BLaER1 (cell line): ENCODE measurements at regions not wholly inside any gene's neighbourhood (a gene's known extent, or its start where the extent isn't known, plus 50 kb on each side); places are given as distances from the start of the nearest gene placed in this dataset.
"Not testable (repeated sequence)": the region's sequence is repeated elsewhere in the genome, so short reads cannot be mapped to it uniquely, and the experiment has no call there.

ENCODE experiments used
- H3K27ac ChIP-seq: shearing (Covaris generic); formaldehyde crosslinking; 2 replicates; pipeline ENCODE4 v1.8.1; 2022
- H3K27me3 ChIP-seq: shearing (Covaris generic); formaldehyde crosslinking; 2 replicates; pipeline ENCODE4 v1.8.1; 2022
- H3K36me3 ChIP-seq: shearing (Covaris generic); formaldehyde crosslinking; 2 replicates; pipeline ENCODE4 v1.8.1; 2022
- H3K4me1 ChIP-seq: shearing (Covaris generic); formaldehyde crosslinking; 2 replicates; pipeline ENCODE4 v1.8.1; 2022
- H3K4me2 ChIP-seq: shearing (Covaris generic); formaldehyde crosslinking; 2 replicates; pipeline ENCODE4 v1.8.1; 2022
- H3K4me3 ChIP-seq: shearing (Covaris generic); formaldehyde crosslinking; 2 replicates; pipeline ENCODE4 v1.8.1; 2022
- H3K9ac ChIP-seq: shearing (Covaris generic); formaldehyde crosslinking; 2 replicates; pipeline ENCODE4 v1.8.1; 2022
- H3K9me3 ChIP-seq: shearing (Covaris generic); formaldehyde crosslinking; 2 replicates; pipeline ENCODE4 v1.8.1; 2022
- H4K20me1 ChIP-seq: shearing (Covaris generic); formaldehyde crosslinking; 2 replicates; pipeline ENCODE4 v1.8.1; 2022
- Cebpa-rat ChIP-seq: shearing (Covaris generic); IDR thresholded peaks from 2 replicates; pipeline ENCODE4 v1.8.1; 2022

GRCh38 chr3:40901298-40901697 is 298.0 kb upstream of the CTNNB1 start:
- H3K4me3 ChIP-seq: no peak overlapping the region
- H3K9me3 ChIP-seq: no peaks in the 10 kb centered on the region
- H4K20me1 ChIP-seq: no peaks in the 10 kb centered on the region
- H3K27ac ChIP-seq: no peak overlapping the region
- no peaks in the 10 kb centered on the region for H3K36me3 ChIP-seq
- TF ChIP-seq Cebpa-rat: no peak
- H3K4me1 ChIP-seq: no peaks in the 10 kb centered on the region
- no peaks in the 10 kb centered on the region for H3K27me3 ChIP-seq
- no peak overlapping the region for H3K4me2 ChIP-seq
- H3K9ac ChIP-seq: no peak overlapping the region

- no peak overlapping the region for H3K4me3 ChIP-seq
- H3K4me2 ChIP-seq: no peak overlapping the region
- H3K27me3 ChIP-seq: no peaks in the 10 kb centered on the region
- no peaks in the 10 kb centered on the region for H3K9me3 ChIP-seq
- no peak overlapping the region for H3K9ac ChIP-seq
- H3K36me3 ChIP-seq: no peaks in the 10 kb centered on the region
- H4K20me1 ChIP-seq: no peaks in the 10 kb centered on the region
- no peak overlapping the region for H3K27ac ChIP-seq
- no peaks in the 10 kb centered on the region for H3K4me1 ChIP-seq
- no peak for TF ChIP-seq Cebpa-rat
These were observed 297.5 kb upstream of the CTNNB1 start for GRCh38 chr3:40901796-40902195.

DNA sequence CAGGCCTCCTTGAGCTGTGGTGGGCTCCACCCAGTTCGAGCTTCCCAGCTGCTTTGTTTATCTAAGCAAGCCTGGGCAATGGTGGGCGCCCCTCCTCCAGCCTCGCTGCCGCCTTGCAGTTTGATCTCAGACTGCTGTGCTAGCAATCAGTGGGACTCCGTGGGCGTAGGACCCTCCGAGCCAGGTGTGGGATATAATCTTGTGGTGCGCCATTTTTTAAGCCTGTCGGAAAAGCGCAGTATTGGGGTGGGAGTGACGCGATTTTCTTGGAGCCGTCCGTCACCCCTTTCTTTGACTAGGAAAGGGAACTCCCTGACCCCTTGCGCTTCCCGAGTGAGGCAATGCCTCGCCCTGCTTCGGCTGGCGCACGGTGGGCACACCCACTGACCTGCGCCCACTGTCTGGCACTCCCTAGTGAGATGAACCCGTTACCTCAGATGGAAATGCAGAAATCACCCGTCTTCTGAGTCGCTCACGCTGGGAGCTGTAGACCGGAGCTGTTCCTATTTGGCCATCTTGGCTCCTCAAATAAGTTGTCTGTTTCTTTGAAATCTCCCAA is 291.3 kb upstream of the CTNNB1 start:
- H3K27ac ChIP-seq, H3K4me3 ChIP-seq, H3K4me1 ChIP-seq, H3K9me3 ChIP-seq, H3K4me2 ChIP-seq, H4K20me1 ChIP-seq, H3K9ac ChIP-seq, H3K36me3 ChIP-seq, H3K27me3 ChIP-seq: not testable (repeated sequence)

DNA sequence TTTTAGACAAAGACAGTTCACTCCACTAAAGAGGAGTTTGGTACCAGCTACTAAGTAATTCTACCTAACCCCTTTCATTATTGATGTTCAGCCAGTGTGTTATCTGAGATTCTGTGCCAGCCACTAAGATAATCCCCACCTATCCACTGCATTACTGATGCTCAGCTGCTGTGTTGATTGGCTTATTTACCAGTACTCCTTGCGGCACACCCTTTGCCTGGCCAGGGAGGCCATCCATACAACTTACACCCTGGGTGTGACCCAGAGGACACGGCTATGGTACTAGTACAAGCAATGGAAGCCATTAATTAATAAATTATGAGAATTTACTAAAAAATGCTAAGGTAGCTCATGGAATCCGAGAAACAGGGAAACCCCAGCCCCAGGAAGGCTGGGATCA is 290.7 kb upstream of the CTNNB1 start:
- no peak overlapping the region for H3K4me3 ChIP-seq
- no peak overlapping the region for H3K27ac ChIP-seq
- no peak overlapping the region for H3K4me2 ChIP-seq
- no peaks in the 10 kb centered on the region for H3K27me3 ChIP-seq
- H3K9ac ChIP-seq: no peak overlapping the region
- TF ChIP-seq Cebpa-rat: no peak
- H3K4me1 ChIP-seq: no peaks in the 10 kb centered on the region
- H4K20me1 ChIP-seq: no peaks in the 10 kb centered on the region
- no peaks in the 10 kb centered on the region for H3K36me3 ChIP-seq
- H3K9me3 ChIP-seq: no peaks in the 10 kb centered on the region

GRCh38 chr3:40911264-40911663 is 288.0 kb upstream of the CTNNB1 start:
- Histone ChIP-seq H3K4me1 (no peaks in the 10 kb centered on the region), H3K4me2 (no peak overlapping the region), H3K27me3 (no peaks in the 10 kb centered on the region), H4K20me1 (no peaks in the 10 kb centered on the region), H3K4me3 (no peak overlapping the region), H3K9ac (no peak overlapping the region), H3K36me3 (no peaks in the 10 kb centered on the region), H3K27ac (no peak overlapping the region), H3K9me3 (no peaks in the 10 kb centered on the region)
- TF ChIP-seq Cebpa-rat: no peak

GRCh38 chr3:40911928-40912327 is 287.4 kb upstream of the CTNNB1 start:
- Histone ChIP-seq H3K4me1 (no peaks in the 10 kb centered on the region), H3K4me2 (no peak overlapping the region), H3K27me3 (no peaks in the 10 kb centered on the region), H4K20me1 (no peaks in the 10 kb centered on the region), H3K4me3 (no peak overlapping the region), H3K27ac (no peak overlapping the region), H3K9me3 (no peaks in the 10 kb centered on the region), H3K9ac (no peak overlapping the region), H3K36me3 (no peaks in the 10 kb centered on the region)
- no peak for TF ChIP-seq Cebpa-rat

GRCh38 chr3:40912461-40912860 is 286.8 kb upstream of the CTNNB1 start:
- H3K4me2 ChIP-seq: no peak overlapping the region
- H3K9ac ChIP-seq: no peak overlapping the region
- H3K4me3 ChIP-seq: no peak overlapping the region
- H4K20me1 ChIP-seq: no peaks in the 10 kb centered on the region
- no peak for TF ChIP-seq Cebpa-rat
- H3K4me1 ChIP-seq: no peaks in the 10 kb centered on the region
- no peaks in the 10 kb centered on the region for H3K9me3 ChIP-seq
- no peak overlapping the region for H3K27ac ChIP-seq
- H3K36me3 ChIP-seq: no peaks in the 10 kb centered on the region
- H3K27me3 ChIP-seq: no peaks in the 10 kb centered on the region

GRCh38 chr3:40913192-40913591 is 286.1 kb upstream of the CTNNB1 start:
- no peaks in the 10 kb centered on the region for H3K36me3 ChIP-seq
- H3K4me3 ChIP-seq: no peak overlapping the region
- H3K27me3 ChIP-seq: no peaks in the 10 kb centered on the region
- H3K27ac ChIP-seq: no peak overlapping the region
- no peaks in the 10 kb centered on the region for H4K20me1 ChIP-seq
- no peak for TF ChIP-seq Cebpa-rat
- no peak overlapping the region for H3K9ac ChIP-seq
- no peaks in the 10 kb centered on the region for H3K9me3 ChIP-seq
- no peak overlapping the region for H3K4me2 ChIP-seq
- H3K4me1 ChIP-seq: no peaks in the 10 kb centered on the region

DNA sequence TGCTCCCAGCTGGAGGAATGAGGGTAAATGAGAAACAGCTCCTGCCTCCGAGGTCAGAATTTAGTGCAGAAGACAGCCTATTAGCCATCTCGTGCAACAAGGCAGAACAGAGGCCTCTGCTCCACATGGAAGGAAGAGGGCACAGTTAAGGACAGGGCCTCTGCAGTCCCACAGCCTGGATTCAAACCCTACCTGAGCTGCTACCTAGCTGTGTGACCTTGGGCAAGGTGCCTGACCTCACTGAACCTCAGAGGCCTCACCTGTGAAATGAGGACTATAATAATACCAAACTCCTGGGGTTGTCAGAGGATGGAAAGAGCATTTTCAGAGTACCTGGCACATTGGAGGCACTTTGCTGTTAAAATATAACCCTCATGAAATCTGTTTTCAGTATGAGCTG is 285.7 kb upstream of the CTNNB1 start:
- TF ChIP-seq Cebpa-rat: no peak
- H3K9ac ChIP-seq: no peak overlapping the region
- H3K27me3 ChIP-seq: no peaks in the 10 kb centered on the region
- H4K20me1 ChIP-seq: no peaks in the 10 kb centered on the region
- H3K36me3 ChIP-seq: no peaks in the 10 kb centered on the region
- no peak overlapping the region for H3K27ac ChIP-seq
- H3K4me3 ChIP-seq: no peak overlapping the region
- H3K4me1 ChIP-seq: no peaks in the 10 kb centered on the region
- no peak overlapping the region for H3K4me2 ChIP-seq
- H3K9me3 ChIP-seq: no peaks in the 10 kb centered on the region

DNA sequence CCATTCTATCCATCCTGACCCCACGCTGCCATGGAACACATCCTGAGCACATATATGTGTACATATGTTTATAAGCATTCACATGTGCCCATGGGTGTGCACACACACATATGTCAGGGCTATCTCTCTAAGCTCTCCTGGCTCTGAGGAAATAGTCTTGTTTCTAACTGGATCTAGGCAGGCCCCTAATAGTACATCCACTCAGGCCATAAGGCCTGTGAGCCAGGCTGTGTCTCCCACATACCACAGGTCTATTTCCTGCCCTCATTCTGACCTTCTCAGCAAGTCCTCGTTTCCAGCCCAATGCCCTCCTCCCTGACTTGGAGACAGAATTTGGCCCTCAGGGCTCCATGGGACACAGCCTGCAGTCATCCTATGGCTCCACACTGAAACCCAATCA is 284.8 kb upstream of the CTNNB1 start:
- H3K4me2 ChIP-seq: no peak overlapping the region
- H3K9me3 ChIP-seq: no peaks in the 10 kb centered on the region
- H4K20me1 ChIP-seq: no peaks in the 10 kb centered on the region
- H3K9ac ChIP-seq: no peak overlapping the region
- no peaks in the 10 kb centered on the region for H3K4me1 ChIP-seq
- TF ChIP-seq Cebpa-rat: no peak
- no peak overlapping the region for H3K27ac ChIP-seq
- no peaks in the 10 kb centered on the region for H3K27me3 ChIP-seq
- H3K4me3 ChIP-seq: no peak overlapping the region
- no peaks in the 10 kb centered on the region for H3K36me3 ChIP-seq

- H3K9ac ChIP-seq: no peak overlapping the region
- H3K4me1 ChIP-seq: no peaks in the 10 kb centered on the region
- no peak overlapping the region for H3K27ac ChIP-seq
- H3K36me3 ChIP-seq: no peaks in the 10 kb centered on the region
- no peak overlapping the region for H3K4me2 ChIP-seq
- no peaks in the 10 kb centered on the region for H3K9me3 ChIP-seq
- no peaks in the 10 kb centered on the region for H4K20me1 ChIP-seq
- H3K27me3 ChIP-seq: no peaks in the 10 kb centered on the region
- H3K4me3 ChIP-seq: no peak overlapping the region
- no peak for TF ChIP-seq Cebpa-rat
These were observed 283.9 kb upstream of the CTNNB1 start for GRCh38 chr3:40915346-40915865.
